Osteocyte (in vitro differentiated cells): ENCODE measurements at regions not wholly inside any gene's neighbourhood (a gene's known extent, or its start where the extent isn't known, plus 50 kb on each side); places are given as distances from the start of the nearest gene placed in this dataset.

Experiments
- DNase-seq: peaks from one replicate; pipeline ENCODE4 v3.0.0; 2021; ENCODE audit warnings: mixed read lengths; ENCODE audit not compliant: unreplicated experiment; ENCODE audit errors: extremely low spot score
- H3K27ac Mint-ChIP-seq: one replicate; pipeline ENCODE4 v1.8.0; 2021; ENCODE audit warnings: mild to moderate bottlenecking, mixed read lengths; ENCODE audit not compliant: unreplicated experiment
- H3K27me3 Mint-ChIP-seq: one replicate; pipeline ENCODE4 v1.8.0; 2021; ENCODE audit warnings: mixed read lengths; ENCODE audit not compliant: unreplicated experiment
- H3K36me3 Mint-ChIP-seq: one replicate; pipeline ENCODE4 v1.8.0; 2021; ENCODE audit warnings: mixed read lengths; ENCODE audit not compliant: unreplicated experiment
- H3K4me1 Mint-ChIP-seq: one replicate; pipeline ENCODE4 v1.8.0; 2021; ENCODE audit warnings: mixed read lengths; ENCODE audit not compliant: unreplicated experiment
- H3K4me3 Mint-ChIP-seq: one replicate; pipeline ENCODE4 v1.8.0; 2021; ENCODE audit warnings: mild to moderate bottlenecking, moderate library complexity, mixed read lengths; ENCODE audit not compliant: unreplicated experiment
- H3K9me3 Mint-ChIP-seq: one replicate; pipeline ENCODE4 v1.8.0; 2021; ENCODE audit warnings: mixed read lengths; ENCODE audit not compliant: unreplicated experiment
- CTCF ChIP-seq: fragments of 200-600 bp; sonication (generic); IDR thresholded peaks from 2 replicates; pipeline ENCODE4 v1.5.0; 2021; ENCODE audit warnings: antibody characterized with exemption, mild to moderate bottlenecking, moderate library complexity

- no peak for TF ChIP-seq CTCF
- Mint-ChIP-seq H3K27me3 (no peaks in the 10 kb centered on the region), H3K4me1 (no peaks in the 10 kb centered on the region), H3K9me3 (peaks cover 41% of the 10 kb centered on the region), H3K4me3 (no peak overlapping the region), H3K27ac (no peak overlapping the region), H3K36me3 (no peaks in the 10 kb centered on the region)
- no peak for DNase-seq
Measured at GRCh38 chr16:5551909-5552308, 454.3 kb upstream of the EEF2KMT start.

- no peak overlapping the region for H3K4me3 Mint-ChIP-seq
- no peak for TF ChIP-seq CTCF
- no peaks in the 10 kb centered on the region for H3K36me3 Mint-ChIP-seq
- no peaks in the 10 kb centered on the region for H3K4me1 Mint-ChIP-seq
- H3K27ac Mint-ChIP-seq, result no peak overlapping the region
- DNase-seq, result no peak
- H3K9me3 Mint-ChIP-seq, result peaks cover 33% of the 10 kb centered on the region
- H3K27me3 Mint-ChIP-seq, result no peaks in the 10 kb centered on the region
Measured at GRCh38 chr16:5549802-5550201, 452.2 kb upstream of the EEF2KMT start.

GRCh38 chr16:5541356-5541755 is 443.8 kb upstream of the EEF2KMT start:
- no peak for TF ChIP-seq CTCF
- no peaks in the 10 kb centered on the region for H3K27me3 Mint-ChIP-seq
- DNase-seq, result no peak
- no peak overlapping the region for H3K4me3 Mint-ChIP-seq
- H3K4me1 Mint-ChIP-seq, result no peaks in the 10 kb centered on the region
- peaks cover 34% of the 10 kb centered on the region for H3K9me3 Mint-ChIP-seq
- H3K36me3 Mint-ChIP-seq, result no peaks in the 10 kb centered on the region
- no peak overlapping the region for H3K27ac Mint-ChIP-seq

- Mint-ChIP-seq H3K27ac (no peak overlapping the region), H3K27me3 (no peaks in the 10 kb centered on the region), H3K36me3 (no peaks in the 10 kb centered on the region), H3K4me1 (no peaks in the 10 kb centered on the region), H3K4me3 (no peak overlapping the region), H3K9me3 (peaks cover 55% of the 10 kb centered on the region)
- TF ChIP-seq CTCF, result no peak
- DNase-seq, result no peak
Measured at GRCh38 chr16:5537347-5537746, 439.8 kb upstream of the EEF2KMT start.

GRCh38 chr16:5533321-5533888 is 435.8 kb upstream of the EEF2KMT start:
- Mint-ChIP-seq H3K36me3 (no peaks in the 10 kb centered on the region), H3K27me3 (no peaks in the 10 kb centered on the region), H3K27ac (no peak overlapping the region), H3K4me1 (no peaks in the 10 kb centered on the region), H3K4me3 (no peak overlapping the region), H3K9me3 (peaks cover 62% of the 10 kb centered on the region)
- DNase-seq, result no peak
- TF ChIP-seq CTCF, result no peak
